ENCODE measurements at regions not wholly inside any gene's neighbourhood (a gene's known extent, or its start where the extent isn't known, plus 50 kb on each side); places are given as distances from the start of the nearest gene placed in this dataset.
"Not testable (repeated sequence)": the region's sequence is repeated elsewhere in the genome, so short reads cannot be mapped to it uniquely, and the experiment has no call there.

DNA sequence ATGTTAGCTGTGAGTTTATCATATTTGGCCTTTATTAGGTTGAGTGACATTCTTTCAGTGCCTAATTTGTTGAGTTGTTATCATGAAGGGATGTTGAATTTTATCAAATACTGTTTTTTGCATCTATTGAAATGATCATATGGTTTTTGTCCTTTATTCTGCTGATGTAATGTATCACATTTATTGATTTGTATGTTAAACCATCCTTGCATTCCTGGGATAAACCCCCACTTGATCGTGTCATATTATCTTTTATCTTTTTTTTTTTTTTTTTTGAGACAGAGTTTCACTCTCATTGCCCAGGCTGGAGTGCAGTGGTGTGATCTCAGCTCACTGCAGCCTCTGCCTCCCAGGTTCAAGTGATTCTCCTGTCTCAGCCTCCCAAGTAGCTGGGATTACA, 51.9 kb upstream of the MFGE8 start:
- DNase-seq = not testable (repeated sequence)

DNA sequence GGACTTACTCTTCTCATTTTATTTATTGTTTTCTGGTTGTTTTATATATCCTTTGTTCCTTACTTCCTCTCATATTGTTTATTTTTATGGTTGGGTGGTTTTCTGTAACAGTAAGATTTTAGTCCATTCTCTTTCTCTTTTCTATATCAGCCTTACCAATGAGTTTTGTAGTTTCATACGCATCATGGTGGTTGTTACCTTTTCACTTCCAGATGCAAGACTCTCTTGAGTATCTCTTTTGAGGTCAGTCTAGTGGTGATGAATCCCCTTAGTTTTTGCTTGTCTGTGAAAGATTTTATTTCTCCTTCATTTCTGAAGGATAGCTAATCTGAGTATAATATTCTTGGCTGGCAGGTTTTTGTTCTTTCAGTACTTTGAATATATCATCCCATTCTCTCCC, 57.1 kb upstream of the MFGE8 start:
- DNase-seq = no peak

DNA sequence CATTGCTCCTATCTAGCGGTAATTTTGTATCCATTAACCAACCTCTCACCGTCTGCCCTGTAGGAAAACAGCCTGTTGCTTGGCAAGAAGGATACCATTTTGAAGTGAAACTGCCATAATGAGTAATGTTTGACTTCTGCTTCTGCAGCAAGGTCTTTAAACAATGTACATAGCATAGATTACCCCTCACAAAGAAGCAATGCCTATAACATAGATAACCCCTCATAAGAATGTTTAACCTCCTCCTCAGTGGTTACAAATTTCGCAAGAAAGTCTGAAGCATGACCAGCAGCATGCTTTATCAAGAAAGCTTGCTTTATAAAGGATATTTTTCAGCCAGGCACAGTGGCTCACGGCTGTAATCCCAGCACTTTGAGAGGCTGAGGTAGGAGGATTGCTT, 61.2 kb upstream of the MFGE8 start:
- no peak for DNase-seq

DNA sequence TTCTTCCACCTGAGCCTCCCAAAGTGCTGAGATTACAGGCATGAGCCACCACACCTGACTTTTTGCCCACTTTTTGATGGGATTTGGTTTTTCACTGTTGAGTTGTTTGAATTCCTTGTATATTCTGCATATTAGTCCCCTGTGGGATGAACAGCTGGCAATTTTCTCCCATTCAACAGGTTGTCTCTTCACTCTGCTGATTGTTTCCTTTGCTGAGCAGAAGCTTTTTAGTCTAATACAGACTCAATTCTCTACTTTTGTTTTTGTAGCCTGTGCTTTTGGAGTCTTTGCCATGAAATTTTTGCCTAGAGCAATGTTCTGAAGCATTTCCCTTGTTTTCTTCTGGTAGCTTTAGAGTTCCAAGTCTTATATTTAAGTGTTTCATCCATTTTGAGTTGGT, 62.7 kb upstream of the MFGE8 start:
- no peak for DNase-seq

DNA sequence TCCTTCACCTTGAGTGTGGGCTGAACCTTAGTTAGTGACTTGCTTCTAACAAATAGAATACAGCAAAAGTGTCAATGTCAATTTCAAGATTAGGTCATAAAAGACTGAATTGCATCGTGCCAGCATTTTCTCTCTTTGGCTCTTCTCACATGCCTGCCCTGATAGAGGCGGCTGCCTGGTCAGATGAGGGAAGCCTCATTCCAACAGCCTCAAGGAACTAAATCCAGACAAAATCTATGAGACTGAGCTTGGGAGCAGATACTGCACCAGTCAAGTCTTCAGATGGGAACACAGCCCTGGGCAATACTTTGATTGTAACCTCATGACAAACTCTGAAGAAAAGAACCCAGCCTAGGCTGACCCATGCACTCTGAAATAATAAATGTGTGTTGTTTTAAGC, 63.5 kb upstream of the MFGE8 start:
- no peak for DNase-seq

DNA sequence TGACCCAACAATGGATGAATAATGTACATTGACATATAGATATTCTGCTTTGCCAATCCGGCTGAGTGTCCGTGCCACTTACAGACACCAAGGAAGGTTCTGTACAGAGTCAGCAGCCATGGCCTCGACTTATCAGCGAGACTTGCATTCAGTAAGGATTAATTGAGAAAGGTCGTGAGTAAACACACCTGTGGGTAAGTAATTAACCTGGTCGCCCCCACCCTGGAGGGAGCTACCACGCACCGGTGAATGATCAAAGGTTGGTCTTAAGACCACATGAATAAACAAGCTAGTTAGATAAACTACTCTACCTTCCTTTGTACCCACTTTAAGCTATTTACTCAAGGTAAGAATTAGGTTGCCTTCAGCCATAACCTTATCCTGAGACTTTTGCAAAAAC, 66.5 kb upstream of the MFGE8 start:
- no peak for DNase-seq

DNA sequence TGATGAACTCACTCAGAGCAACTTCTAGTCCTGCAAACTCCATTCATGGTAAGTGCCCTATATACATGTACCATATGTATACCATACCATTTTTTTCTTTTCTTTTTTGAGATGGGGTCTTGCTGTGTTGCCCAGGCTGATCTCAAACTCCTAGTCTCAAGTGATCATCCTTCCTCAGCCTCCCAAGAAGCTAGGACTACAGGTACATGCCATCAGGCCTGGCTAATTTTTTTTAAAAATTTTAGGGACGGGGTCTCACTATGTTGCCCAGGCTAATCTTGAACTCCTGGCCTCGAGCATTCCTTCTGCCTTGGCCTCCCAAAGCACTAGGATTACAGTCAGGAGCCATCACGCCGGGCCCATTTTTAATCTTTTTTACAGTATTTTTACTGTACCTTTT, 67.3 kb upstream of the MFGE8 start:
- no peak for DNase-seq

DNA sequence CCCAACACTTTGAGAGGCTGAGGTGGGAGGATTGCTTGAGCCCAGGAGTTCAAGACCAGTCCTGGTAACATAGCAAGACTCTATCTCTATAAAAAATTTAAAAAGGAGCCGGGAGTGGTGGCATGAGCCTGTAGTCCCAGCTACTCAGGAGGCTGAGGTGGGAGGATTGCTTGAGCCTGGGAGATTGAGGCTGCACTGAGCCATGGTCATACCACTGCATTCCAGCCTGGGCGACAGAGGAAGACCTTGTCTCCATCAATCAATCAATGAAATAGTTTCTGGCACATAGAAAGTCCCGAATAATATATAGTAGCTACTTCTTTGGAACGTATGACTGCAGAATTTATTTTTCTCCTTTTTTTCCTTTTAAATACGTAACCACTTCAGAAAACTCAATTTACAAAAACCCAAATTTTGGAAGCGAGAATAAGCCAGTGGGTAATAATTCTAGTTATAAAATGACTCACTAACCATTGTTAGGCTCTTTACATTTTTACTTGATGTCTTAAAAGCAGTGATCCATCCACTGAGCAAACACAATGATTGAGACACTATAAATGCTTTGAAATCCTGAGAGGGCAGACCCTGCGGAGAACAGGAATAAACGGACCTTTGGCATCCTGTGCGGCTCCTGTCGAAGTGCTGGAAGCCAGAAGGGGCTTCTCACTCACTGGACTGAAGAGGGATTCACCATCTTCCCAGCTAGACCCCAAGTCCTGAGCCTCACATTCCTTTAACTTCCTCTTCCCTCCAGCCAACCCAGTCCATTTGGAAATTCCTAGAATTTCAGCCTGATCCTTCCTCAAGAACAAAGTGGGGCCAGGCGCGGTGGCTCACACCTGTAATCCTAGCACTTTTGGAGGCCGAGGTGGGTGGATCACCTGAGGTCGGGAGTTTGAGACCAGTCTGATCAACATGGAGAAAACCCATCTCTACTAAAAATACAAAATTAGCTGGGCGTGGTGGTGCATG, 68.4 kb upstream of the MFGE8 start:
- DNase-seq = no peak

DNA sequence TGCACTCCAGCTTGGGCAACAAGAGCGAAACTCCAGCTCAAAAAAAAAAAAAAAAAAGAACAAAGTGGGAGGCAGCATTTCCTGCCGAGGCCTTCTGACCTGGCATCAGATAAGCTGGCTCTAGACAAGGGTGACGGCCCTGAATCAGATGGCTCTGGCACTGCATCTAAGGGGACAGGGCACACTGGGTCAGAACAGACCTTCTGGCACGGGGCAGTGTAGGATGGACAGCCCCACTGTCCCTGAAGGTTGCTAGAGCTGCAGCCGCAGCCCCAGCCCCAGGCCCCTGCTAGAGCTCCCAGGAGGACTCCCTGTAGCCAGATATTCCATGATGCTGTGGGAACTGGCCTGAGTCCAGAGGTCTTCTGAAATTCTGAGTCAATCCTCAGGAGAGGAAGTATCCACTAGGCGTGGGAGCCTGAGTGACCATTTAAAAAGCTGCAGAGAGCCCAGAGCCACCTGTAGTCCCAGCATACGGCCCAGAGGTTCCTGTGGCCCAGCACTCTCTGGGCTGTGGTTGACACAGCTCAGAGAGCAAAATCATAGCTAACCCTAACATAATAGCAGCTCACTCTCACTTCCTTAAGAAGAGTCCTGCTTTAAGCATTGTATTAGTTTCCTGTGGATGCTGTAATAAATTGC, 69.2 kb upstream of the MFGE8 start:
- DNase-seq = no peak

DNA sequence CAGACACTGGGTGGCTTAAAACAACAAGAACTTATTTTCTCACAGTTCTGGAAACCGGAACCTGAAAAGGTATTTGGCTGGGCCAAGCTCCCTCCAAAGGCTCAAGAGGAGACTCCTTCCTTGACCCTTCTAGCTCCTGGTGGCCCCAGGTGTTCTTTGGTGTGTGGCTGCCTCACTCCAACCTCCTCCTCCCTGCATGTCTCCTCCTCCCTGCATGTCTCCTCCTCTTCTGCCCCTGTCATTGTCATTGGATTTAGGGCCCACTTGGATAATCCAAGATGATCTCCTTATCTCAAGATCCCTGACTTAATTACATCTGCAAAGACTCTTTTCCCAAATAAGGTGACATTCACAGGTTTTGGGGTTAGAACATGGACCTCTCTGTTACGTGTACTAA, 69.8 kb upstream of the MFGE8 start:
- no peak for DNase-seq

DNA sequence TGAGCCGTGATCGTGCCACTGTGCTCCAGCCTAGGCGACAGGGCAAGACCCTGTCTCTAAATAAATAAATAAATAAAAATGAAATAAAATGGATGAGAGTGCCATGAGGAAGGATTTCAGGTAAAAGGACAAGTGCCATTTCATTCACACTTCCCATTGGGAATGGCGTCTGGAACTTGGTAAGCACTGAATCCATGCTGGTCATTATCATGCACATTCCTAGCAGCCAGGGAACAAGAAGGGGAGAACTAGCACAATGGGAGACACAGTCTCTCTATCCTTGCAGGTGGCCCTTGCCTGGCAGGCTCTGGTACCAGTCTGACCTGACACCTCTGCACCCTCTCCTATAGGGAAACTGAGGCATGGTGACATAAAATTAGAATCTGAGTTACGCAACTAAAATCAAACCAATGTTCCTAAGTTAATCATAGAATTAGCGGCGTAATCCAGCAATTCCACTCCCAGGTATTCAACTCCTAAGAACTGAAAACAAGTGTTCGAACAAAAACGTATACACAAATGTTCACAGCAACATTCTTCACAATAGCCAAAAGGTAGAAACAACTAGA, 70.8 kb upstream of the MFGE8 start:
- no peak for DNase-seq

DNA sequence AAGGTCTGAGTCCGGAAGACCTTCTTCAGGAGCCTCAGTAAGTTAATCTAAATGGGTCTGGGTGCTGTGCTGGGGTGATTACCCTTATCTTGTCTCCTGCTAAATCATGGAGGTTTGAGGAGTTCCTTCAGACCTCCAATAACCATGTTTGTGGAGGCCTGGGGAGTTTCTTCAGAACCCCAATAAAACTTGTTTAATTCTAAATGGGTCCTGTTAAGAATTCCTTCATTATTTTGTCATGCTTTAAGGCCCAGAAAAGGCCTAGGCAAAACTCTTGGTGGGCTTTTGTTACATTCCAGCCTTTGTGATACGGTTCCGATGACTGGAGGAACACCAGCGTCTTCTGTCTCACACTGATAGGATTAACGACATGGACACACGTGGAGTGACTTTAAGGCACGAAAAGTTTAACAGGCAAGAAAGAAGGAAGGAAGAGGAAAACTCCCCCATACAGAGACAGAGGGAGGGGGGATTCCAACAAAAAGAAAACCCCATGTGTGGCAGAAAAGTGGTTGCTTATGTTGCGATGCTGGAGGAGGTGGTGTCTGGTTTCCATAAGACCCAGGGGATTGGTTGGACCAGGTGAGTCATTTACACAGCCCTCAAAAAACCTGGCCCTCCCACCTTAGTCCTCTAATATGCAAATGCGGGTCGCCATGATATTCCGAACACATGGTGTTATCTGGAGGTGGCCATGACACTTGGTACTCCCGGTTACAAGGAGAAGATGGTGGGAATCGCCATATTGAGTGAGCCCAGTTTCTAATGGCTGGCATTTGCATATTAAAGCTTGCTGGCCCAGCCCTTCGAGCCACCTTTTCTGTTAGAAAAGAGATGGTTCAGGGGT, 72.6 kb upstream of the MFGE8 start:
- DNase-seq = no peak

DNA sequence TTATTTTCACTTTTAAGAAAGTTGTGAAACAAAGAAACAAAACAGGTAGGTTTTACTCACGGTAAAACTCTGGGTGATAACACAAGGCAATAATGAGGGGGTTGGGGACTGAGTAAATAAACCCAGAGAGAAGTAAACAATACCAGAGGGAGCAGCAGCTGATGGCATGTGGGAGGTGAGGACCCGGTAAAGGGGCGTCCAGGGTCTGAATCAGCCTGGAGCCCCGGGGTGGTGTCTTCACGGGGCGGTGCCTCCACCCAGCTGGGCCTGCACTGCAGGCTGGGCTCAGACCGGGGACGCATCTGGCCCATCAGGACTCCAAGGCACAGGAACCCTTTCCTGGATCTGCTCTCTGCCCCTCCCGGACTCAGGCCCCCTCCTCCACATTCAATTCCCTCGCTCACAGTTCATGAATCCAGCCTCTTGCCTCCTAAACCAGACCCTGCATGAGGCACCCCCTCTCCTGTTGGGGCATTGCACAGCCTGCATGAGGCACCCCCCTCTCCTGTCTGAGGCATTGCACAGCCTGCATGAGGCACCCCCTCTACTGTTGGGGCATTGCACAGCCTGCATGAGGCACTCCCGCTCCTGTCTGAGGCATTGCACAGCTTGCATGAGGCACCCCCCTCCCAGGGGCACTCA, 73.9 kb upstream of the MFGE8 start:
- no peak for DNase-seq

DNA sequence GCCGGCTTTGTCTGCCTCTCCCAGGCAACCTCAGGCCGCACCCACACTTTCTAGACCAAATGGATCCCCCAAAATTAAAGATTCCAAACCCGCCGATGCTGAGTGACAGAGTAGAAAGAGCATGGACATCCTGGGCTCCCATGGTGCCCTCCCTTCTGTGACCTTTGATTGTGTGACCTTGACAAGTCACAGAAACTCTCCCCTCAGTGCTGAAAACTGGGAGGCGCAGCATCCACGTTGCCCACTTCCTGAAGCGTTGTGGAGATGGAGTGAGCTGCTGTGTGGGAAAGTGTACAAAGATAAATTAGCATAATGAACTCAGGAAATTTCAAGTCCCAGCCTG, 74.4 kb upstream of the MFGE8 start:
- no peak for DNase-seq

DNA sequence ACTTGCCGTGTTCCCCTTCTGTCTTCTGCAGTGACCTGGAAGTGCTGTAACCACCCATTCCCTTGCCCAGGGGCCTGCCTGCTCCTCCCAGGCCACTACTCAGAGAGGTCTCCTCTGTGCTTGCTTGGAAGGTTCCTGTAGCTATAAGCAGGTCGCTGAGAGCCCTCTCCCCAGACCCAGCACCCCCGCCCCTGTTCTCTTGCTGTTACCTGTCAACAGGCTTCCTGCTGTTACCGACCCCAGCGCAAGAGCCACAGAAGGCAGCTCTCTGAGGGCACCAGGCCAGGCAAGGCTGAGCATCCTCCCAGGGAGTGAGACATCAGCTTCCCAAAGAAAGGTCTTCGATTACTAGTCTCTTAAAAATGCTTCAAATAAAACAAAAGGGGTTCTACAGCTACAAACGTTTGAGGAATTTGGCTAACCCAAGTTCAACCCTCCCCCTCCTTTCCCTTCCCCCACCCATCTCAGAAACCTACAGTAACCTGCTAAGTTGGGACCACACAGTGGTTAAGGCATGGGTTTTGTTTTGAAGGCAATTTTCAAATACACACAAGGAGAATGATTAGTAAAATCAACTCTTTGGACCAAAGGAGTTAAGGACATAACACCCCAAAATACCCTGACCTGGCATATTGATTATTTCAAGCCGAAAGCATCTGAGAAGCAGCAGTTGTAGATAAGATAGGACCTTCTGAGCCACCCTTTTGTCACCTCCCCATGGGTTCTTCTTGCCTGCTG, 74.9 kb upstream of the MFGE8 start:
- DNase-seq = no peak

DNA sequence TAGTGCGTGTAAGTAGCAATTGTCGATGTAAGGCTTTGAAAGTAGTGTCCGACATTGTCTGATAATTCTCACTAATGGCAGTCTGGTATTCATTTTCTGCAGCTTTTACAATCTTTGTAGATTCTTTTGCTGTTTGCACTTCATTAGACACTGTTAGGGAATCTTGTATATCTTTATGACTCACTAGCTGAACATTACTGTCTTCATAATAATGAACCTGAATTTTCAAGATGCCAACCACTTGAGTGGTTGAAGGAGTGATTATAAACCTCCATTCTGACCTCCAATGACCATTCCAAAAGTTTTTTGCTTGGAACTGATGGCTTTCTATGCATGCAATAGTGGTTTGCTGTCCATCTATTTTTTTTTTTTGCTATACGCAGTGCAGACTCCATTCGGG, 76.4 kb upstream of the MFGE8 start:
- no peak for DNase-seq

DNA sequence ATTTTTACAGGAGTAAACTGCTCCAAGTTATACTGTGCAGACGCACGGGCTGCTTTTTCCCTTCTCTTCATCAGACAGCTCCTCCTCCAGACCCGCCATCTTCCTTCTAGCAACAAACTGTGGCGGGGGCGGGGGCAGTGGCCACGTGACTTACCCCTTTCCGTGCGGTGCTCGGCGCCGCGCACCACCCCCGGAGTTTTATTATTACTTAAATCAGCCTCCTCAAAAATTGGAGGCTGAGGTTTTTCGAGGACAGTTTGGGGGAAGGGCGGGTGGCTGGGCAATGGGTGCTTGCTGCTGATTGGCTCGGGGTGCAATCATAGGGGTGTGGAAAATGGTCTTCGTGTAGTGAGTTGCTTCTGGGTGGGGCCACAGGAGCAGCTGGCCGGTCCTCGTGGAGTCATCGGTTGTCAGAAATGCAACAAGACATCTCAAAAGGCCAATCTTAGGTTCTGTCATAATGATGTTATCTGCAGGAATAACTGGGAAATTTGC, 77.1 kb upstream of the MFGE8 start:
- DNase-seq = no peak

DNA sequence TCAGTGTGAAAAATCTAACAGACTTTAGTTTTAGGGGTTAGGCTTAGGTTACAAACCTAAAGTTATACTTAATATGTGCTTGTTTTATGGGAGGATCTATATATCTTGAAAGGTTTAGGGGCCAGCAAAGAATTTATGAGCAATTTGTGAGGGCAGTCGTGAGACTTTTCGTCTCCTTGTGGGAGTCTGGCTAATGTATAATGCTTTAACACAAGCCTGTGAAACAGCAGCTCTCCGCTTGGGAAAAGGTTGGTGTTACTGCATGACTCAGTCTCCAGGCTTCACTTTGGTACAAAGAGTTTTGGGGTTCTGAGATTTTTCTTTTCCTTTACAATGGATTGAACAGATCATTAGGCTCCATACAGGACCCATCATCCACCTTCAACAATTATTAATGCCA, 79.0 kb upstream of the MFGE8 start:
- no peak for DNase-seq

DNA sequence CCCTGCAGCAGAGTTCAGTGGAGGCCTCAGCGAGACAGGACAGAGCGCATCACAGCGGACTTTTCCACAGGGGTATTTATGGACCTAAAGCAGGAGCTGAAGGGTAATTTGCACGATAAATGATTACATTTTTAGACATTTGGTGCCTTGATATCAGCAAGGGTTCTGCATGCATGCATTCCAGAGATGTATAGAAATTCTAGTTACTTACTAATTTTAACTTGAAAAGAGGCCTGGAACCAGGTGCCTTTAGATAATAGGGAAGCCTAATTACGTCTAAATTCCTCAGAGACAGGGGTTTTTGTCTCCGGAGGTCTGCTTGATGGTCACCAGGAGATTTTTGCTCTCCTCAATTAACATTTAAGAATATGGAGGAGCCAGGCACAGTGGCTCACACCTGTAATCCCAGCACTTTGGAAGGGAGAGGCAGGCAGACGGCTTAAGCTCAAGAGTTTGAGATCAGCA, 79.8 kb upstream of the MFGE8 start:
- no peak for DNase-seq

DNA sequence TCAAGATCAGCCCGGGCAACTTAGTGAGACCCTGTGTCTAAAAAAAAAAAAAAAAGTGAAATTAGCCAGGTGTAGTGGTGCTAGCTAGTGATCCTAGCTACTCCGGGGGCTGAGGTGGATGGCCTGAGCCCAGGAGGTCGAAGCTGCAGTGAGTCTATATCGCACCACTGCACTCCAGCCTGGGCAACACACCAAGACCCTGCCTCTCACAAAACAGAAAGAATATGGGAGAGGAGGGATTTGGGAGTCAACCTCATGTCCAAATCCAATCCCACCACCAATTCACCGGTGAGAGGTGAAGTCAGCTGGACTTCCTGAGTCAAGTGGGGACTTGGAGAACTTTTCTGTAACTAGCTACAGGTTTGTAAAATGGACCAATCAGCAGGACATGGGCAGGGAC, 80.5 kb upstream of the MFGE8 start:
- DNase-seq = no peak

DNA sequence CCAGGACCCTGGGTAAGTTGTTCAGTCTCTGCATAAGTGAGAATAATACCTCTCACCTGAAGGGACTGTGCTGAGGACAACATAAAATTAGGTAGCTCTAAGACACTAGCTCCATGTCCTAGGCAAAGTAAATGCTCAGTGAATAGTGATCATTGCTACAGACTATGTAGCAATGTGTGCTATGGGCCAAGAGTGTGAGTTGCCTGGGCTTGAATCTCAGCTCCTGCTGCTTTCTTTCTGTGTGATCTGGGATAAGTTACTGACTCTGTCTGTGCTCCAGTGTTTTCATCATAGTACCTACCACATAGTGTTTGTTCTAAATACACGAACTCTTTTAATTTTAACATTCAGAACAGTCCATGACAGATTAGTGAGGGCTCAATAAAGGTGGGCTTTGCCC, 81.1 kb upstream of the MFGE8 start:
- DNase-seq = no peak

DNA sequence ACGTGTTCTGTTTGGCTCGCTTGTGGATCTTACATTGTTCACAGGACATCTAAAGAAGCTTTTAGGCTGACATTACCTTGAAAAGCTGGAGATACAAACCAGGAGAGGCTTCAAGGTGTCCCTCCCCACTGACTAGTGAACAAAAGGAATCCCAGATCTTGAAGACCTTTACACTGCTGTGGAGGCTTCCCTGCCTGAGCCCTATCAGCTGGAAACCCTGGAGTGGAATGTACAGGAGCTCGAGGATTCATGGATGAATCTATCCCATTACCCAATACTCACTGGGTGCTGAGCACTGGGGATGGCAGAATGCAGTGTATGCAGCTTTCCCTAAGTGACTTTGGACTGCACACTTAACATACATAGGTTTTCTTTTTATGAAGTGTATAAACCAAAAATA, 82.3 kb upstream of the MFGE8 start:
- DNase-seq = no peak
